ENCODE measurements at regions not wholly inside any gene's neighbourhood (a gene's known extent, or its start where the extent isn't known, plus 50 kb on each side); places are given as distances from the start of the nearest gene placed in this dataset.

DNA sequence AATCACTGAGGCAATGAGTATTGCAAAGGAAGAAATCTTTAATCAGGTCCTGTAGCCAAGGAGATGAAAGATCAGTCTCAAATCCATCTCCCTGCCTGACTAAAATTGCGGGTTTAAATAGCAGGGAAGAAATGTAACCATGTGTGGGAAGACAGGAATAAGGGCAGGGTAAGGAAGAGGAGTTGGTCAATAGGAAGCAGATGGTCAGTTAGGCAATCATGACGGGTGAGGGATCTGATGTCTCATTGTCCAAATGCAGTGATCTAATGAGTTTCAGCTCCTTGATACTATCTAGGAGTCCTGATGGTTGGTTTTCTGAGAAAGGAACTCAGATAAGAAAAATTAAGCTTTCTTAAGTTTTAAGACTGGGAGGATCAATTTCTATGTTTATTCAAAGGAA is 200.8 kb downstream of the SPATA18 start:
- H3K27ac Mint-ChIP-seq: no peak overlapping the region
- peaks cover 12 to 14% of the 10 kb centered on the region in 2 donors for H3K9me3 Mint-ChIP-seq
- DNase-seq (ENCODE audit: low spot score in 2 of 2): no peak
- ATAC-seq: no peak
- no peaks in the 10 kb centered on the region for H3K36me3 Mint-ChIP-seq

DNA sequence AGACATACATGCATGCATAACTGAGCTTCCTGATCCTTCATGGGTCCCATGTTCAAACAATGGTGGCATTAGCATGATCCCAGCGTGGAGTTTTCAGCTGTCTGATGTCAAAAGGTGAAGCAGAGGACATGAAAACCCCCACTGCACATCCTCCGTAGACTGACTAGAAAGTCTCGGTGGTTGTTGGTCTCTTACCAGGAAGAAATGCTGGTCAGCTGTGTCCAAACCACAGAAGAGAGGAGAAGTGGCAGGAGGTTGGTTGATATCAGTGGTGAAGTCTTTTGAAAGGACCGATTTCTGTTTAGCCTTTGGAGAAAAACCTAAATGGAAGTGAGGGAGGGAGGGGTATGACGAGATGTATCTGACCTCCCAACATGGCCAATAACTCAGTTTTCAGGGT is 201.9 kb downstream of the SPATA18 start:
- DNase-seq (ENCODE audit: low spot score in 2 of 2) (no peak), ATAC-seq (no peak)
- H3K36me3 Mint-ChIP-seq: no peaks in the 10 kb centered on the region
- peaks cover 10 to 12% of the 10 kb centered on the region in 2 donors for H3K9me3 Mint-ChIP-seq
- H3K27ac Mint-ChIP-seq: no peak overlapping the region

- DNase-seq (ENCODE audit: low spot score in 2 of 2) (no peak), ATAC-seq (no peak)
- H3K9me3 Mint-ChIP-seq: peaks cover 10 to 12% of the 10 kb centered on the region in 2 donors
- no peaks in the 10 kb centered on the region for H3K36me3 Mint-ChIP-seq
- no peak overlapping the region for H3K27ac Mint-ChIP-seq
Measured at GRCh38 chr4:52256522-52256921, 205.4 kb downstream of the SPATA18 start.

GRCh38 chr4:52259978-52260377 is 208.9 kb downstream of the SPATA18 start:
- no peak for ATAC-seq
- Mint-ChIP-seq H3K27ac (no peak overlapping the region), H3K36me3 (no peaks in the 10 kb centered on the region), H3K9me3 (peaks cover 0 to 12% of the 10 kb centered on the region in 2 donors)
- DNase-seq (ENCODE audit: low spot score in 2 of 2): no peak

GRCh38 chr4:52260514-52261210 is 209.6 kb downstream of the SPATA18 start:
- Mint-ChIP-seq H3K9me3 (peaks cover 0 to 12% of the 10 kb centered on the region in 2 donors), H3K27ac (no peak overlapping the region)

GRCh38 chr4:52263607-52264006 is 212.5 kb downstream of the SPATA18 start:
- Mint-ChIP-seq H3K27ac (no peak overlapping the region), H3K36me3 (no peaks in the 10 kb centered on the region), H3K9me3 (peaks cover 0 to 12% of the 10 kb centered on the region in 2 donors)
- ATAC-seq (no peak), DNase-seq (ENCODE audit: low spot score in 2 of 2) (no peak)

More at GRCh38 chr4:52260514-52261210, 209.6 kb downstream of the SPATA18 start:
- ATAC-seq (no peak), DNase-seq (ENCODE audit: low spot score in 2 of 2) (no peak)
- H3K36me3 Mint-ChIP-seq: no peaks in the 10 kb centered on the region

- no peak overlapping the region for H3K27ac Mint-ChIP-seq
- no peak for DNase-seq (ENCODE audit: low spot score in 2 of 2)
- peaks cover 0 to 18% of the 10 kb centered on the region in 2 donors for H3K9me3 Mint-ChIP-seq
Measured at GRCh38 chr4:52265781-52266525, 214.8 kb downstream of the SPATA18 start.

DNA sequence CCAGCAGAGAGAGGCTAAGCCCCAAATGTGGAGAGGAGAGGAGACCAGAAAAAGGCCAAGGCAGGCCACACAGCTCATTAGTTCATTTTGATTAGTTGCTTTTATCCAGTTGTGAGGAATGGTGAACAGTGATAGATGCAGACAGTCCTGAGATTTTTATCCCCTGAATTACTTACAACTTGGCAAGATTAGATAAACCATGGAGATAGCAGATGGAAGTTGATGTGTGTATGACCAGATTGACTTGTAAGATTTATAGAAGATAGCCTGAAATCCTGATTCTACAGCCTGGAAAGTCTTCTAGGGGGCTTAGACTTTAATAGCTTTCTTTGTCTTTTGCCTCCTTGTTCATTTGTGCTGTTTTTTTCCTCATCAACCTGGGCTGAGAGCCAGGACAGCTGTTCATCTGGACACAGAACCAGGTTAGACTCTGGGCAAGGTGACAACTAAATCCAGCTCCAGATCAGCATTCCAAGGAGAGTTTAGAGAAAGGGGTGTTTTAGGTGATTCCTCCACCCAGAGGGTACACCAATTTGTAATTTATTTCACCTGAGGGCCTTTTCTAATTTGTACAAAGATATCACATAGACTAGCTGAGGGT is 215.5 kb downstream of the SPATA18 start:
- ATAC-seq: no peak
- Mint-ChIP-seq H3K36me3 (no peaks in the 10 kb centered on the region), H3K9me3 (peaks cover 0 to 18% of the 10 kb centered on the region in 2 donors), H3K27ac (no peak overlapping the region)
- DNase-seq (ENCODE audit: low spot score in 2 of 2): no peak

More at GRCh38 chr4:52265781-52266525, 214.8 kb downstream of the SPATA18 start:
- ATAC-seq: no peak
- H3K36me3 Mint-ChIP-seq: no peaks in the 10 kb centered on the region

- Mint-ChIP-seq H3K9me3 (peaks cover 11 to 12% of the 10 kb centered on the region in 2 donors), H3K36me3 (no peaks in the 10 kb centered on the region), H3K27ac (no peak overlapping the region)
- ATAC-seq (no peak), DNase-seq (ENCODE audit: low spot score in 2 of 2) (no peak)
Measured at GRCh38 chr4:52269761-52270160, 218.7 kb downstream of the SPATA18 start.

- no peak overlapping the region for H3K27ac Mint-ChIP-seq
- peaks cover 21 to 22% of the 10 kb centered on the region in 2 donors for H3K9me3 Mint-ChIP-seq
- no peak for ATAC-seq
- H3K36me3 Mint-ChIP-seq: peaks cover 3 to 7% of the 10 kb centered on the region in 2 donors
- no peak for DNase-seq (ENCODE audit: low spot score in 2 of 2)
Measured at GRCh38 chr4:52273885-52274284, 222.8 kb downstream of the SPATA18 start.

GRCh38 chr4:52288212-52288855 is 237.2 kb downstream of the SPATA18 start:
- DNase-seq (ENCODE audit: low spot score in 2 of 2) (no peak), ATAC-seq (no peak)
- no peak overlapping the region for H3K27ac Mint-ChIP-seq
- peaks cover 0 to 5% of the 10 kb centered on the region in 2 donors for H3K9me3 Mint-ChIP-seq
- H3K36me3 Mint-ChIP-seq: no peaks in the 10 kb centered on the region

GRCh38 chr4:52290466-52290865 is 239.4 kb downstream of the SPATA18 start:
- ATAC-seq: no peak
- H3K27ac Mint-ChIP-seq: no peak overlapping the region
- DNase-seq (ENCODE audit: low spot score in 2 of 2): no peak
- no peaks in the 10 kb centered on the region for H3K36me3 Mint-ChIP-seq
- H3K9me3 Mint-ChIP-seq: no peaks in the 10 kb centered on the region

GRCh38 chr4:52292245-52292644 is 241.1 kb downstream of the SPATA18 start:
- DNase-seq (ENCODE audit: low spot score in 2 of 2) (no peak), ATAC-seq (no peak)
- Mint-ChIP-seq H3K9me3 (no peaks in the 10 kb centered on the region), H3K36me3 (no peaks in the 10 kb centered on the region), H3K27ac (no peak overlapping the region)

GRCh38 chr4:52296341-52296740 is 245.2 kb downstream of the SPATA18 start:
- no peaks in the 10 kb centered on the region for H3K9me3 Mint-ChIP-seq
- DNase-seq (ENCODE audit: low spot score in 2 of 2) (no peak), ATAC-seq (no peak)
- H3K36me3 Mint-ChIP-seq: no peaks in the 10 kb centered on the region
- no peak overlapping the region for H3K27ac Mint-ChIP-seq

- DNase-seq (ENCODE audit: low spot score in 2 of 2) (no peak), ATAC-seq (no peak)
- H3K27ac Mint-ChIP-seq: no peak overlapping the region
- H3K36me3 Mint-ChIP-seq: no peaks in the 10 kb centered on the region
- no peaks in the 10 kb centered on the region for H3K9me3 Mint-ChIP-seq
Measured at GRCh38 chr4:52298444-52298843, 247.3 kb downstream of the SPATA18 start.

- no peaks in the 10 kb centered on the region for H3K36me3 Mint-ChIP-seq
- H3K27ac Mint-ChIP-seq: no peak overlapping the region
- no peak for DNase-seq (ENCODE audit: low spot score in 2 of 2)
- ATAC-seq: no peak
- no peaks in the 10 kb centered on the region for H3K9me3 Mint-ChIP-seq
Measured at GRCh38 chr4:52299120-52299519, 248.0 kb downstream of the SPATA18 start.
